HCT116 (cell line): ENCODE measurements at regions not wholly inside any gene's neighbourhood (a gene's known extent, or its start where the extent isn't known, plus 50 kb on each side); places are given as distances from the start of the nearest gene placed in this dataset.

Source experiments
- ATAC-seq: fragments of 200-7000 bp; cut with Tn5 transposase; 2 replicates; pipeline ENCODE4 v1.9.1; 2020; ENCODE audit warnings: mild to moderate bottlenecking, moderate library complexity
- BruUV-seq: library from RNA; stranded (reverse); fragments of 400-500 nt; replicated peaks from 2 replicates; lab custom pipeline; 2021; lab: Mats Ljungman, UMichigan
- CTCF ChIA-PET: fragments of 300-600 bp; sonication (Branson Sonifier 250); formaldehyde crosslinking; loops from one replicate; lab custom pipeline; 2021; ENCODE audit warnings: antibody characterized with exemption; lab: Charles Lee
- POLR2A ChIA-PET: fragments of 300-600, 350-600 bp; sonication (Branson Sonifier 250); formaldehyde crosslinking; loops from one replicate; lab custom pipeline; 2021; ENCODE audit warnings: antibody characterized with exemption; lab: Charles Lee
- RAD21 ChIA-PET, 2 experiments: fragments of 300-600 bp; sonication (Branson Sonifier 250); formaldehyde crosslinking; loops; one replicate each; lab custom pipeline; 2023; ENCODE audit warnings: low total read pairs in 2 of 2; ENCODE audit not compliant: uncharacterized antibody in 2 of 2, unreplicated experiment in 2 of 2, low non-redundant PET in 1 of 2; lab: Charles Lee
- DNase-seq: peaks from one replicate; pipeline ENCODE4 v3.0.0-alpha.2; 2010; ENCODE audit warnings: low read depth, low spot score
- H2AFZ ChIP-seq: fragments of 200-600 bp; shearing (Covaris generic), sonication (generic); 2 replicates; pipeline ENCODE4 v1.6.1; 2017; ENCODE audit warnings: low read depth, mixed run types, mixed read lengths, antibody characterized with exemption, low read length; ENCODE audit not compliant: poor library complexity, severe bottlenecking
- H3K27ac ChIP-seq: 2 replicates; pipeline ENCODE4 v1.5.1; 2012; ENCODE audit warnings: low read depth, low read length
- H3K27me3 ChIP-seq: fragments of 200-600 bp; sonication (generic); 2 replicates; pipeline ENCODE4 v1.6.1; 2016; ENCODE audit warnings: mixed run types, low read length, mixed read lengths; ENCODE audit not compliant: insufficient read depth
- H3K36me3 ChIP-seq, 2 experiments: fragments of 200-500 bp in 1 of 2; fragments of 200-600 bp in 1 of 2; sonication (Bioruptor generic) in 1 of 2; sonication (generic) in 1 of 2; 2 replicates each; pipeline versions ENCODE4 v1.5.1 to v1.6.1; 2014 to 2016; ENCODE audit warnings: low read length in 2 of 2, inconsistent platforms in 1 of 2, mixed read lengths in 1 of 2, mixed run types in 1 of 2; ENCODE audit not compliant: insufficient read depth in 2 of 2, control insufficient read depth in 1 of 2
- H3K4me1 ChIP-seq, 2 experiments: fragments of 200-600 bp in 1 of 2; sonication (generic) in 1 of 2; 2 replicates each; pipeline versions ENCODE4 v1.5.1 to v1.6.1; 2012 to 2017; ENCODE audit warnings: low read length in 2 of 2, inconsistent platforms in 1 of 2, mild to moderate bottlenecking in 1 of 2, mixed read lengths in 1 of 2, mixed run types in 1 of 2, moderate library complexity in 1 of 2; ENCODE audit not compliant: insufficient read depth in 2 of 2, control insufficient read depth in 1 of 2
- H3K4me2 ChIP-seq: fragments of 200-600 bp; sonication (generic); 2 replicates; pipeline ENCODE4 v1.6.1; 2017; ENCODE audit warnings: mixed run types, low read length, mixed read lengths
- H3K4me3 ChIP-seq, 2 experiments: fragments of 200-600 bp in 1 of 2; sonication (generic) in 1 of 2; replicated peaks in 1 of 2; 2 replicates each; pipeline ENCODE4 v1.5.1; 2011 to 2016; ENCODE audit warnings: low read length in 2 of 2, control low read depth in 1 of 2, low read depth in 1 of 2, mild to moderate bottlenecking in 1 of 2, mixed read lengths in 1 of 2, mixed run types in 1 of 2
- H3K79me2 ChIP-seq: fragments of 200-600 bp; sonication (generic); 2 replicates; pipeline ENCODE4 v1.6.1; 2017; ENCODE audit warnings: mild to moderate bottlenecking, mixed run types, low read length, moderate library complexity, mixed read lengths; ENCODE audit not compliant: insufficient read depth
- H3K9ac ChIP-seq: fragments of 200-600 bp; sonication (generic); 2 replicates; pipeline ENCODE4 v1.6.1; 2016; ENCODE audit warnings: low read length, mixed read lengths
- H3K9me2 ChIP-seq: fragments of 200-600 bp; sonication (generic), shearing (Covaris generic); 2 replicates; pipeline ENCODE4 v1.6.1; 2017; ENCODE audit warnings: mixed run types, mild to moderate bottlenecking, moderate library complexity; ENCODE audit not compliant: insufficient read depth
- H3K9me3 ChIP-seq, 2 experiments: fragments of 200-500 bp in 1 of 2; fragments of 200-600 bp in 1 of 2; sonication (Bioruptor generic) in 1 of 2; sonication (generic) in 1 of 2; 2 replicates each; pipeline ENCODE4 v1.6.1; 2014 to 2017; ENCODE audit warnings: low read length in 2 of 2, mixed read lengths in 2 of 2, inconsistent platforms in 1 of 2, low read depth in 1 of 2, mild to moderate bottlenecking in 1 of 2, mixed run types in 1 of 2, moderate library complexity in 1 of 2; ENCODE audit not compliant: control insufficient read depth in 1 of 2, insufficient read depth in 1 of 2
- H4K20me1 ChIP-seq: fragments of 200-600 bp; sonication (generic), shearing (Covaris generic); 2 replicates; pipeline ENCODE4 v1.6.1; 2017; ENCODE audit warnings: mixed run types, mild to moderate bottlenecking, moderate library complexity; ENCODE audit not compliant: insufficient read depth
- CTCF ChIP-seq, 3 experiments: fragments of 200-600 bp in 1 of 3; sonication (generic) in 1 of 3; IDR thresholded peaks in 2 of 3; conservative IDR thresholded peaks in 1 of 3; 2 replicates each; pipeline ENCODE4 v1.5.1; 2012 to 2017; ENCODE audit warnings: low read depth in 2 of 3, low read length in 2 of 3, antibody characterized with exemption in 1 of 3, borderline replicate concordance in 1 of 3, control low read depth in 1 of 3, mild to moderate bottlenecking in 1 of 3, mixed read lengths in 1 of 3, mixed run types in 1 of 3, moderate library complexity in 1 of 3; ENCODE audit not compliant: insufficient read depth in 1 of 3
- ELF1 ChIP-seq: IDR thresholded peaks from 2 replicates; pipeline ENCODE4 v1.6.1; 2012; ENCODE audit warnings: low read depth, borderline replicate concordance
- EZH2 ChIP-seq: fragments of 200-600 bp; sonication (generic); IDR thresholded peaks from 2 replicates; pipeline ENCODE4 v1.6.1; 2017; ENCODE audit warnings: antibody characterized with exemption, mixed run types
- EZH2phosphoT487 ChIP-seq: fragments of 200-600 bp; IDR thresholded peaks from 2 replicates; pipeline ENCODE4 v1.6.1; 2018; ENCODE audit warnings: antibody characterized with exemption, borderline replicate concordance
- MAX ChIP-seq: IDR thresholded peaks from 2 replicates; pipeline ENCODE4 v1.6.1; 2012
- POLR2AphosphoS5 ChIP-seq: IDR thresholded peaks from 2 replicates; pipeline ENCODE4 v1.6.1; 2011; ENCODE audit warnings: mild to moderate bottlenecking, low read depth, low read length, moderate library complexity
- RAD21 ChIP-seq: IDR thresholded peaks from 2 replicates; pipeline ENCODE4 v1.6.1; 2012; ENCODE audit warnings: low read depth, mild to moderate bottlenecking
- REST ChIP-seq: IDR thresholded peaks from 2 replicates; pipeline ENCODE4 v1.6.1; 2012; ENCODE audit warnings: low read depth
- SIN3A ChIP-seq: IDR thresholded peaks from 2 replicates; pipeline ENCODE4 v1.6.1; 2012; ENCODE audit warnings: low read depth
- TCF7L2 ChIP-seq: IDR thresholded peaks from 2 replicates; pipeline ENCODE4 v1.7.0; 2011; ENCODE audit warnings: borderline replicate concordance, inconsistent platforms; ENCODE audit not compliant: insufficient read depth, insufficient read length; ENCODE audit errors: extremely low read depth
- intact Hi-C: fragments of 100-400 bp; cut with micrococcal nuclease; formaldehyde crosslinking; loops from 2 replicates; pipeline ENCODE4 v1.10.0; 2022

GRCh38 chr14:61112506-61112905 lies 131.5 kb downstream of the SLC38A6 start (continued):
- no peak for TF ChIP-seq CTCF (IDR thresholded peaks at IDR 0.05 in 2 of 3, conservative IDR thresholded peaks at IDR 0.05 in 1 of 3; ENCODE audit: borderline replicate concordance in 1 of 3, insufficient read depth in 1 of 3, low read depth in 2 of 3, low read length in 2 of 3)

- intact Hi-C loops, result no loop called here
- Histone ChIP-seq H3K36me3 (no peaks in the 10 kb centered on the region), H3K4me2 (no peak overlapping the region), H3K9ac (no peak overlapping the region), H3K4me1 (no peaks in the 10 kb centered on the region), H4K20me1 (no peaks in the 10 kb centered on the region), H3K79me2 (no peaks in the 10 kb centered on the region), H3K27me3 (no peaks in the 10 kb centered on the region), H2AFZ (no peak overlapping the region), H3K9me3 (peaks cover 0 to 10% of the 10 kb centered on the region in 2 experiments; a peak in 1 of 4 replicates), H3K9me2 (no peaks in the 10 kb centered on the region), H3K27ac (no peak overlapping the region), H3K4me3 (no peak overlapping the region)
- no TSS peak for BruUV-seq
- RAD21 ChIA-PET, result no interaction called here
- TF ChIP-seq REST, result no peak
- TF ChIP-seq POLR2AphosphoS5, result no peak
- TF ChIP-seq SIN3A, result no peak
- TF ChIP-seq EZH2, result no peak
- TF ChIP-seq EZH2phosphoT487, result no peak
- TF ChIP-seq TCF7L2, result no peak
- no peak for TF ChIP-seq MAX
- no peak for TF ChIP-seq ELF1
- no peak for TF ChIP-seq RAD21
- CTCF ChIA-PET, result no interaction called here
- DNase-seq (no peak), ATAC-seq (no peak)
- POLR2A ChIA-PET, result no interaction called here
These were observed 130.7 kb downstream of the SLC38A6 start for GRCh38 chr14:61111731-61112130.
